HG03432 (cell line): ENCODE measurements at regions not wholly inside any gene's neighbourhood (a gene's known extent, or its start where the extent isn't known, plus 50 kb on each side); places are given as distances from the start of the nearest gene placed in this dataset.

Experiments used
- ATAC-seq: cut with Tn5 transposase; IDR thresholded peaks from one replicate; pipeline ENCODE4 v1.9.1; 2021; ENCODE audit warnings: mild to moderate bottlenecking, moderate library complexity; ENCODE audit not compliant: unreplicated experiment

- ATAC-seq: no peak
Measured at GRCh38 chr2:107419191-107419590, 407.5 kb upstream of the RGPD4 start.

- no peak for ATAC-seq
Measured at GRCh38 chr2:107428781-107429180, 397.9 kb upstream of the RGPD4 start.

GRCh38 chr2:107430006-107430405 is 396.7 kb upstream of the RGPD4 start:
- no peak for ATAC-seq

- no peak for ATAC-seq
Measured at GRCh38 chr2:107430596-107431266, 396.0 kb upstream of the RGPD4 start.

GRCh38 chr2:107436281-107436680 is 390.4 kb upstream of the RGPD4 start:
- no peak for ATAC-seq

- ATAC-seq: no peak
Measured at GRCh38 chr2:107437265-107437664, 389.4 kb upstream of the RGPD4 start.

- no peak for ATAC-seq
Measured at GRCh38 chr2:107437807-107438206, 388.9 kb upstream of the RGPD4 start.

GRCh38 chr2:107448160-107448559 is 378.5 kb upstream of the RGPD4 start:
- ATAC-seq: no peak

- ATAC-seq: no peak
Measured at GRCh38 chr2:107461301-107461700, 365.4 kb upstream of the RGPD4 start.

GRCh38 chr2:107462181-107462580 is 364.5 kb upstream of the RGPD4 start:
- ATAC-seq: no peak

- ATAC-seq: no peak
Measured at GRCh38 chr2:107466241-107466640, 360.5 kb upstream of the RGPD4 start.

- no peak for ATAC-seq
Measured at GRCh38 chr2:107466984-107467773, 359.5 kb upstream of the RGPD4 start.

GRCh38 chr2:107469437-107469995 is 357.2 kb upstream of the RGPD4 start:
- no peak for ATAC-seq

GRCh38 chr2:107473150-107473549 is 353.5 kb upstream of the RGPD4 start:
- no peak for ATAC-seq

GRCh38 chr2:107475859-107476258 is 350.8 kb upstream of the RGPD4 start:
- ATAC-seq: no peak

GRCh38 chr2:107502539-107502938 is 324.2 kb upstream of the RGPD4 start:
- ATAC-seq: no peak

- no peak for ATAC-seq
Measured at GRCh38 chr2:107511970-107512789, 314.5 kb upstream of the RGPD4 start.

- ATAC-seq: no peak
Measured at GRCh38 chr2:107525406-107525805, 301.3 kb upstream of the RGPD4 start.

GRCh38 chr2:107529146-107529545 is 297.5 kb upstream of the RGPD4 start:
- ATAC-seq: no peak

- ATAC-seq: no peak
Measured at GRCh38 chr2:107530046-107530445, 296.6 kb upstream of the RGPD4 start.

- no peak for ATAC-seq
Measured at GRCh38 chr2:107534926-107535325, 291.8 kb upstream of the RGPD4 start.
